ENCODE measurements at regions not wholly inside any gene's neighbourhood (a gene's known extent, or its start where the extent isn't known, plus 50 kb on each side); places are given as distances from the start of the nearest gene placed in this dataset.
A peak's percentile ranks its signal among the peaks of the same experiment; 100 is the strongest.

DNA sequence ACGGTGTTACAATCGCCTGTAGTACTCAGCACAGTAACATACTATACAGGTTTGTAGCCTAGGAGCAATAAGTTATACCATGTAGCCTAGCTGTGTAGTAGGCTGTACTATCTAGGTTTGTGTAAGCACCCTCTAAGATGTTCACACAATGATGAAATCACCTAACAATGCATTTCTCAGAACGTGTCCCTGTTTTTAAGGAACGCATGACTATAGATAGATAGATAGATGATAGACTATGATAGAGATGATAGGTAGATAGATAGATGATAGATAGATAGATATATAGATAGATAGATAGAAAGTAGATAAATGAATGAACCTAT is 203.9 kb downstream of the FAM76B start:
- H3K9me3 ChIP-seq (ENCODE audit: low read depth): no peaks in the 10 kb centered on the region
- no peak overlapping the region for H3K4me3 ChIP-seq
- no peak overlapping the region for H3K27ac ChIP-seq
- H3K4me1 ChIP-seq (ENCODE audit: low read depth): no peaks in the 10 kb centered on the region
- TF ChIP-seq CTCF (IDR thresholded peaks at IDR 0.05; ENCODE audit: low read depth, low read length): no peak
- no peaks in the 10 kb centered on the region for H3K27me3 ChIP-seq
- H3K36me3 ChIP-seq: no peaks in the 10 kb centered on the region
- DNase-seq (ENCODE audit: low read depth in 1 of 2, low spot score in 1 of 2): no peak

- Histone ChIP-seq H3K4me3 (no peak overlapping the region), H3K27me3 (no peaks in the 10 kb centered on the region), H3K4me1 (ENCODE audit: low read depth) (no peaks in the 10 kb centered on the region), H3K27ac (no peak overlapping the region), H3K36me3 (no peaks in the 10 kb centered on the region), H3K9me3 (ENCODE audit: low read depth) (no peaks in the 10 kb centered on the region)
- no peak for TF ChIP-seq CTCF (IDR thresholded peaks at IDR 0.05; ENCODE audit: low read depth, low read length)
- DNase-seq (ENCODE audit: low read depth in 1 of 2, low spot score in 1 of 2): no peak
Observed at GRCh38 chr11:95585069-95585751, 204.4 kb downstream of the FAM76B start.

DNA sequence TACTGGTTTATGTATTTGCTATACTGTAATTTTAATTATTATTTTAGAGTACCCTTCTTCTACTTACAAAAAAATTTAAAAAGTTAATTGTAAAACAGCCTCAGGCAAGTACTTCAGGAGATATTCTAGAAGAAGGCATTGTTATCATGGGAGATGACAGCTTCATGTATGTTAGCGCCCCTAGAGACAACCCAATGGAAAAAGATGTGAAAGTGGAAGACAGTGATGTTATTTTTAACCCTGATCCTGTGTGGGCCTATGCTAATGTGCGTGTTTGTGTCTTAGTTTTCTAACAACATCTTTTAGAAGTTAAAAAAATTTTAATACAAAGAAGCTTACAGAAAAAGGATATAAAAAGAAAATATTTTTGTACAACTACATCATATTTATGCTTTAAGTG is 205.0 kb downstream of the FAM76B start:
- no peak overlapping the region for H3K27ac ChIP-seq
- no peak overlapping the region for H3K4me3 ChIP-seq
- H3K36me3 ChIP-seq: no peaks in the 10 kb centered on the region
- TF ChIP-seq CTCF (IDR thresholded peaks at IDR 0.05; ENCODE audit: low read depth, low read length): no peak
- no peaks in the 10 kb centered on the region for H3K27me3 ChIP-seq
- no peak for DNase-seq (ENCODE audit: low read depth in 1 of 2, low spot score in 1 of 2)
- no peaks in the 10 kb centered on the region for H3K9me3 ChIP-seq (ENCODE audit: low read depth)
- no peaks in the 10 kb centered on the region for H3K4me1 ChIP-seq (ENCODE audit: low read depth)

- Histone ChIP-seq H3K36me3 (no peaks in the 10 kb centered on the region), H3K9me3 (ENCODE audit: low read depth) (no peaks in the 10 kb centered on the region), H3K27me3 (no peaks in the 10 kb centered on the region), H3K27ac (no peak overlapping the region), H3K4me1 (ENCODE audit: low read depth) (no peaks in the 10 kb centered on the region), H3K4me3 (no peak overlapping the region)
- no peak for TF ChIP-seq CTCF (IDR thresholded peaks at IDR 0.05; ENCODE audit: low read depth, low read length)
- peak in 1 of 2 donors; percentile 34 for DNase-seq (ENCODE audit: low read depth in 1 of 2, low spot score in 1 of 2)
Observed at GRCh38 chr11:95584180-95584579, 205.4 kb downstream of the FAM76B start.

- Histone ChIP-seq H3K27me3 (no peaks in the 10 kb centered on the region), H3K4me3 (no peak overlapping the region), H3K4me1 (ENCODE audit: low read depth) (no peaks in the 10 kb centered on the region), H3K27ac (no peak overlapping the region), H3K9me3 (ENCODE audit: low read depth) (no peaks in the 10 kb centered on the region), H3K36me3 (no peaks in the 10 kb centered on the region)
- peak in 1 of 2 donors; percentile 52 for DNase-seq (ENCODE audit: low read depth in 1 of 2, low spot score in 1 of 2)
- no peak for TF ChIP-seq CTCF (IDR thresholded peaks at IDR 0.05; ENCODE audit: low read depth, low read length)
Observed at GRCh38 chr11:95577716-95578460, 211.7 kb downstream of the FAM76B start.
